ENCODE measurements at regions not wholly inside any gene's neighbourhood (a gene's known extent, or its start where the extent isn't known, plus 50 kb on each side); places are given as distances from the start of the nearest gene placed in this dataset.

DNA sequence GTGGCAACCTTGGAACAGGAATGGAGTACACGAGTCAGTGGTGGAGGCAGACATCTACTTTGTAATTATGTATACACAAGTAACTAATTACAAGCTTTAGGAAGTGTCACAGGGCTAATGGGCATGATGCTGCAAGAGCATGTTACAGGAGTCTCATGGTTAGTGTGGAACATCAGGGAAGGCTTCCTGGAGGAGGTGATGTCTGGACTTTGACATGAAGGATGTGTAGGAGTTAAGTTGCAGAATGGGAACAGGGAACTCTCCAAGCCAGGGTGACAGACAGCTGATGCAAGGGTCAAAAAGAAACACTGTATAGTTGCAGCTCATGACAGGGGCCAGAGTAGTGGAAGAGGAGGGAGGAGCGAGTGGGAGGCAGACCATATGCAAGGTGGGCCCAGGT is 483.8 kb upstream of the EEF2KMT start:
- no peak for DNase-seq
- ChIA-PET POLR2A (no interaction called here), CTCF (no interaction called here)
- Mint-ChIP-seq H3K36me3 (ENCODE audit: low read depth) (no peaks in the 10 kb centered on the region), H3K4me1 (no peaks in the 10 kb centered on the region), H3K27ac (no peak overlapping the region), H3K9me3 (peaks cover 5% of the 10 kb centered on the region), H3K27me3 (no peaks in the 10 kb centered on the region), H3K4me3 (no peak overlapping the region)

- Mint-ChIP-seq H3K4me3 (no peak overlapping the region), H3K27ac (no peak overlapping the region), H3K9me3 (peaks cover 5% of the 10 kb centered on the region), H3K27me3 (no peaks in the 10 kb centered on the region), H3K4me1 (no peaks in the 10 kb centered on the region), H3K36me3 (ENCODE audit: low read depth) (no peaks in the 10 kb centered on the region)
- no peak for DNase-seq
- CTCF ChIA-PET = no interaction called here
- POLR2A ChIA-PET = no interaction called here
These were observed 483.2 kb upstream of the EEF2KMT start for GRCh38 chr16:5580772-5581171.

- ChIA-PET POLR2A (no interaction called here), CTCF (no interaction called here)
- Mint-ChIP-seq H3K4me1 (no peaks in the 10 kb centered on the region), H3K27me3 (no peaks in the 10 kb centered on the region), H3K27ac (no peak overlapping the region), H3K36me3 (ENCODE audit: low read depth) (no peaks in the 10 kb centered on the region), H3K4me3 (no peak overlapping the region), H3K9me3 (peaks cover 4% of the 10 kb centered on the region)
- DNase-seq = no peak
These were observed 482.7 kb upstream of the EEF2KMT start for GRCh38 chr16:5580296-5580695.

- H3K27me3 Mint-ChIP-seq = no peaks in the 10 kb centered on the region
- POLR2A ChIA-PET = no interaction called here
These were observed 481.4 kb upstream of the EEF2KMT start for GRCh38 chr16:5578980-5579379.

DNA sequence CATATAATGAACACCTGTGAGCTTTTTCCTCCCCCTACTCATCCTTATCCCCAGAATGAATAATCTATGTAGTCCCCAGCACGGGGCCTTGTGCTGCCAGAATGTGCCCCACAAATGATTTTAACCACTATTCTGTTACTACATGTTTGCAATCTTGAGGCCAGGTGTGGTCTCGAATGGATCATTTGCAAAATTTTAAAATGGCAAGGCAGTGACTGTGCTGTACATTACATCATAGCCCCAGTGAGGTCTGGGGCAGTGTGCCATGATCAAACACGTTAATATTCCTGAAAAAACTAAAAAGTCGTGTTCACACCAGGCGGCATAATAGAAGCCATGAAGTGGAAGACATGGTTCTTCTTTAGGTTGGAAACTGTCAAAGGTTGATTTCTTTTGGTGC is 479.9 kb upstream of the EEF2KMT start:
- Mint-ChIP-seq H3K4me3 (no peak overlapping the region), H3K4me1 (no peaks in the 10 kb centered on the region), H3K36me3 (ENCODE audit: low read depth) (no peaks in the 10 kb centered on the region), H3K27me3 (no peaks in the 10 kb centered on the region), H3K9me3 (peaks cover 12% of the 10 kb centered on the region), H3K27ac (no peak overlapping the region)
- DNase-seq = no peak
- POLR2A ChIA-PET = no interaction called here
- CTCF ChIA-PET = no interaction called here

More at GRCh38 chr16:5578980-5579379, 481.4 kb upstream of the EEF2KMT start:
- DNase-seq = no peak
- no peak overlapping the region for H3K4me3 Mint-ChIP-seq
- no peaks in the 10 kb centered on the region for H3K4me1 Mint-ChIP-seq
- peaks cover 3% of the 10 kb centered on the region for H3K9me3 Mint-ChIP-seq
- CTCF ChIA-PET = no interaction called here
- no peak overlapping the region for H3K27ac Mint-ChIP-seq
- H3K36me3 Mint-ChIP-seq (ENCODE audit: low read depth) = no peaks in the 10 kb centered on the region

GRCh38 chr16:5575646-5576245 is 478.2 kb upstream of the EEF2KMT start:
- H3K9me3 Mint-ChIP-seq = peaks cover 17% of the 10 kb centered on the region
- H3K4me1 Mint-ChIP-seq = no peaks in the 10 kb centered on the region
- H3K4me3 Mint-ChIP-seq = no peak overlapping the region
- ChIA-PET POLR2A (no interaction called here), CTCF (no interaction called here)
- no peaks in the 10 kb centered on the region for H3K27me3 Mint-ChIP-seq
- H3K27ac Mint-ChIP-seq = no peak overlapping the region
- no peaks in the 10 kb centered on the region for H3K36me3 Mint-ChIP-seq (ENCODE audit: low read depth)
- DNase-seq = no peak

DNA sequence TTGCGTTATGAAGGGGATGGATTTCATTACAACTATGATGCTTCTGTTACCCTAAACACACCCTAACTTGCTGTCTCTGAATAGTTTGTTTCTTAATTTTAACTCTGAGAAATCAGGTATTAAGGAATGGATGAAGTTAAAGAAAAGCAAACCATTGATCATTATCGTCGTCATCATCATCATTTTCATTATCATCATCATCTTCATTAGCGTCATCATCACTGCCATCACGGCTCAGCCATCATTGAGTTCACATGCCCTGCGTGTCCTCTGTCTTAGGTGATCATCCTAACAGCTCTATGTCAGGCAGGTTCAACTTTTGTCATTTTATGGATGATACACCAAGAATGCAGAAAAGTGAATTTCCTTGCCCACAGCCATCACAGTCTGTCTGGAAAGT is 477.5 kb upstream of the EEF2KMT start:
- POLR2A ChIA-PET = no interaction called here

GRCh38 chr16:5572056-5572455 is 474.5 kb upstream of the EEF2KMT start:
- Mint-ChIP-seq H3K4me3 (no peak overlapping the region), H3K4me1 (no peaks in the 10 kb centered on the region), H3K27me3 (no peaks in the 10 kb centered on the region), H3K36me3 (ENCODE audit: low read depth) (no peaks in the 10 kb centered on the region), H3K27ac (no peak overlapping the region), H3K9me3 (peaks cover 17% of the 10 kb centered on the region)
- CTCF ChIA-PET = no interaction called here
- POLR2A ChIA-PET = no interaction called here
- DNase-seq = no peak

More for the DNA sequence above, 477.5 kb upstream of the EEF2KMT start:
- H3K27me3 Mint-ChIP-seq = no peaks in the 10 kb centered on the region
- no peak for DNase-seq
- no peak overlapping the region for H3K27ac Mint-ChIP-seq
- H3K9me3 Mint-ChIP-seq = peaks cover 17% of the 10 kb centered on the region
- H3K4me1 Mint-ChIP-seq = no peaks in the 10 kb centered on the region
- CTCF ChIA-PET = no interaction called here
- no peak overlapping the region for H3K4me3 Mint-ChIP-seq
- no peaks in the 10 kb centered on the region for H3K36me3 Mint-ChIP-seq (ENCODE audit: low read depth)

- Mint-ChIP-seq H3K27ac (no peak overlapping the region), H3K36me3 (ENCODE audit: low read depth) (no peaks in the 10 kb centered on the region), H3K27me3 (no peaks in the 10 kb centered on the region), H3K9me3 (peaks cover 17% of the 10 kb centered on the region), H3K4me3 (no peak overlapping the region), H3K4me1 (no peaks in the 10 kb centered on the region)
- POLR2A ChIA-PET = no interaction called here
- DNase-seq = no peak
- CTCF ChIA-PET = no interaction called here
These were observed 473.9 kb upstream of the EEF2KMT start for GRCh38 chr16:5571446-5571845.

- POLR2A ChIA-PET = no interaction called here
- no peaks in the 10 kb centered on the region for H3K4me1 Mint-ChIP-seq
- H3K27me3 Mint-ChIP-seq = no peaks in the 10 kb centered on the region
- CTCF ChIA-PET = no interaction called here
- DNase-seq = no peak
- no peak overlapping the region for H3K27ac Mint-ChIP-seq
- no peaks in the 10 kb centered on the region for H3K36me3 Mint-ChIP-seq (ENCODE audit: low read depth)
- H3K4me3 Mint-ChIP-seq = no peak overlapping the region
- H3K9me3 Mint-ChIP-seq = peaks cover 21% of the 10 kb centered on the region
These were observed 464.2 kb upstream of the EEF2KMT start for GRCh38 chr16:5561800-5562199.

GRCh38 chr16:5560084-5560483 is 462.5 kb upstream of the EEF2KMT start:
- no peaks in the 10 kb centered on the region for H3K27me3 Mint-ChIP-seq
- DNase-seq = no peak
- POLR2A ChIA-PET = no interaction called here

DNA sequence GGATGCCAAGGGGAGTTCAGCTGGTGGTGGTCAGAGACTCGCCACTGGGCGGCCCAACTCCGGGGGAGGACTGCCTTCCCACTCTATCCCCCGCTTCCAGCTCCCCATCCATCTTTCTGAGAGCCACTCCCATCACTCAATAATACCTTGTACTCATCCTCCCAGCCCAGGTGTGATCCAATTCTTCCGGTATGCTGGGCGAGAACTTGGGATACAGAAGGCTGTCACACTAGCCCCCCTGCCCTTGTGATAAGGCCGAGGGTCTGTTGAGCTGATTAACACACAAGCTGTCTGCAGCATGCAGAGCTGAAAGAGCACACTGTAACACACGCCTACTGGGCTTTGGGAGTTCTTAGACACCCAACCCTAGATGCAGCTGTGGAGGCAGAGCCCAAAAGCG is 460.4 kb upstream of the EEF2KMT start:
- Mint-ChIP-seq H3K27me3 (no peaks in the 10 kb centered on the region), H3K27ac (no peak overlapping the region), H3K9me3 (peaks cover 23% of the 10 kb centered on the region), H3K4me3 (no peak overlapping the region), H3K36me3 (ENCODE audit: low read depth) (no peaks in the 10 kb centered on the region), H3K4me1 (no peaks in the 10 kb centered on the region)
- ChIA-PET POLR2A (no interaction called here), CTCF (no interaction called here)
- DNase-seq = no peak

More at GRCh38 chr16:5560084-5560483, 462.5 kb upstream of the EEF2KMT start:
- H3K4me3 Mint-ChIP-seq = no peak overlapping the region
- peaks cover 22% of the 10 kb centered on the region for H3K9me3 Mint-ChIP-seq
- no peak overlapping the region for H3K27ac Mint-ChIP-seq
- no peaks in the 10 kb centered on the region for H3K4me1 Mint-ChIP-seq
- H3K36me3 Mint-ChIP-seq (ENCODE audit: low read depth) = no peaks in the 10 kb centered on the region
- CTCF ChIA-PET = no interaction called here

DNA sequence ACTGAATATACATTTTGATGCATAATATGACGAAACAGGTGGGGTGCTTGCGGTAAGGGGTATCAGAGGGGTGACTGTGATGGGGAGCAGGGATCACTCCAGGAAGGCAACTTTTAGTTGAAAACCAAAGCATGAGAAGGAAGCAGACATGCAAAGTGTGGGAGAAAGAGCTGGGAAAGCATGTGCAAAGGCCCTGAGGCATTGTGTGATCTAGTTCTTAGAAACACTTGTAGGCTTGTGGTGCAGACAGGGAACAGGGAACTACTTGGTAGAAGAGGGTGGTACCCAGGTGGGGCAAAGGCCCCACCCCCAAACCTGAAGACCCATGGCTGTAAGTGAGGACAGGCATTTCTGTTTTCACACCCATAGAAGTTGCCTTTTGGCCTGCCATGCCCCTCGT is 459.9 kb upstream of the EEF2KMT start:
- Mint-ChIP-seq H3K4me1 (no peaks in the 10 kb centered on the region), H3K27me3 (no peaks in the 10 kb centered on the region), H3K4me3 (no peak overlapping the region), H3K27ac (no peak overlapping the region), H3K36me3 (ENCODE audit: low read depth) (no peaks in the 10 kb centered on the region), H3K9me3 (peaks cover 23% of the 10 kb centered on the region)
- CTCF ChIA-PET = no interaction called here
- no peak for DNase-seq
- POLR2A ChIA-PET = no interaction called here

GRCh38 chr16:5556158-5556810 is 458.7 kb upstream of the EEF2KMT start:
- ChIA-PET POLR2A (no interaction called here), CTCF (no interaction called here)
- Mint-ChIP-seq H3K4me1 (no peaks in the 10 kb centered on the region), H3K4me3 (no peak overlapping the region), H3K36me3 (ENCODE audit: low read depth) (no peaks in the 10 kb centered on the region), H3K27me3 (no peaks in the 10 kb centered on the region), H3K27ac (no peak overlapping the region), H3K9me3 (peaks cover 25% of the 10 kb centered on the region)
- no peak for DNase-seq
